Transverse colon (tissue), 4 donors: ENCODE measurements at regions not wholly inside any gene's neighbourhood (a gene's known extent, or its start where the extent isn't known, plus 50 kb on each side); places are given as distances from the start of the nearest gene placed in this dataset.
A peak's percentile ranks its signal among the peaks of the same experiment; 100 is the strongest.

ENCODE experiments used
- DNase-seq: peaks from one replicate; pipeline ENCODE4 v3.0.0-alpha.2; 2019
- H3K27ac ChIP-seq, 4 donors: fragments of 200-600 bp; sonication (generic); 2 replicates each; pipeline ENCODE4 v1.5.1; 2016 to 2018; ENCODE audit warnings: inconsistent platforms in 4 of 4
- H3K27me3 ChIP-seq: fragments of 200-600 bp; sonication (generic); 2 replicates; pipeline ENCODE4 v1.5.1; 2017; ENCODE audit warnings: inconsistent platforms
- H3K36me3 ChIP-seq, 4 donors: fragments of 200-600 bp; sonication (generic); 2 replicates each; pipeline ENCODE4 v1.5.1; 2017 to 2019; ENCODE audit warnings: inconsistent platforms in 4 of 4
- H3K4me1 ChIP-seq, 4 donors: fragments of 200-600 bp; sonication (generic); 2 replicates each; pipeline ENCODE4 v1.5.1; 2017 to 2020; ENCODE audit warnings: inconsistent platforms in 4 of 4
- H3K4me3 ChIP-seq, 4 donors: fragments of 200-600 bp; sonication (generic); 1 replicate in 1 of 4; 2 replicates in 3 of 4; pipeline versions ENCODE4 v1.5.1 to v1.6.1; 2017 to 2019; ENCODE audit warnings: inconsistent platforms in 4 of 4
- H3K9me3 ChIP-seq, 2 donors: fragments of 200-600 bp; sonication (generic); 2 replicates each; pipeline ENCODE4 v1.5.1; 2017 to 2019; ENCODE audit warnings: inconsistent platforms in 2 of 2
- CTCF ChIP-seq, 5 experiments: fragments of 200-600 bp in 3 of 5; fragments of 450-650 bp in 2 of 5; sonication (generic) in 3 of 5; IDR thresholded peaks; 1 replicate in 2 of 5; 2 replicates in 3 of 5; pipeline ENCODE4 v1.5.1; 2016 to 2017; ENCODE audit warnings: antibody characterized with exemption in 5 of 5, inconsistent platforms in 3 of 5, mild to moderate bottlenecking in 2 of 5, moderate library complexity in 1 of 5
- EP300 ChIP-seq: sonication (generic); formaldehyde crosslinking; IDR thresholded peaks from one replicate; pipeline ENCODE4 v1.6.1; 2017; ENCODE audit warnings: antibody characterized with exemption, low read depth
- POLR2A ChIP-seq: fragments of 450-650 bp; IDR thresholded peaks from one replicate; pipeline ENCODE4 v1.6.1; 2016; ENCODE audit warnings: antibody characterized with exemption, mild to moderate bottlenecking, moderate library complexity
- POLR2AphosphoS5 ChIP-seq, 3 donors: sonication (generic); formaldehyde crosslinking; IDR thresholded peaks; one replicate each; pipeline ENCODE4 v1.6.1; 2016; ENCODE audit warnings: antibody characterized with exemption in 3 of 3
- WGBS, 2 donors: methylation state at CpG; one replicate each; pipeline ENCODE4 v1.1.5; 2018; ENCODE audit warnings: low coverage in 1 of 2; 5-methylcytosine and 5-hydroxymethylcytosine counted together
- in situ Hi-C, 4 donors: fragments of 200-750 bp; cut with MboI; loops; one replicate each; pipeline versions ENCODE4 v1.15.0 to v1.15.1; 2017; ENCODE audit warnings: low sequenced_read_pairs in 3 of 4, low pct_ligation_motif_present in 1 of 4, low pct_unique_long_range_greater_than_20kb in 1 of 4
- intact Hi-C: fragments of 100-400 bp; cut with DNase I; formaldehyde crosslinking; loops from one replicate; pipeline ENCODE4 v1.15.1; 2023; ENCODE audit warnings: low total_unique reads

- in situ Hi-C loops (no loop called here), intact Hi-C loops (no loop called here)
- Histone ChIP-seq H3K36me3 (no peaks in the 10 kb centered on the region), H3K27me3 (no peaks in the 10 kb centered on the region), H3K9me3 (no peaks in the 10 kb centered on the region), H3K4me3 (no peak overlapping the region), H3K27ac (no peak overlapping the region), H3K4me1 (peaks cover 0 to 13% (median 0%) of the 10 kb centered on the region in 4 donors)
- no peak for DNase-seq
- 82 to 84% methylated on average over 4 of the region's 4 CpGs for WGBS, 2 donors
- TF ChIP-seq EP300 (no peak), POLR2AphosphoS5 (IDR thresholded peaks at IDR 0.05) (no peak), CTCF (IDR thresholded peaks at IDR 0.05) (no peak), POLR2A (no peak)
These were observed 101.9 kb downstream of the KLF12 start for GRCh38 chr13:74032325-74032724.

GRCh38 chr13:74027161-74027779, 106.9 kb downstream of the KLF12 start:
- H3K27ac ChIP-seq: peak overlapping the region in 1 of 4 donors; percentile 23
- intact Hi-C loops (no loop called here), in situ Hi-C loops (no loop called here)
- H3K4me1 ChIP-seq: peaks cover 0 to 29% (median 7%) of the 10 kb centered on the region in 4 donors
- H3K36me3 ChIP-seq: no peaks in the 10 kb centered on the region
- TF ChIP-seq CTCF (IDR thresholded peaks at IDR 0.05): no peak
- no peak for TF ChIP-seq EP300
- TF ChIP-seq POLR2A: no peak
- no peak for TF ChIP-seq POLR2AphosphoS5 (IDR thresholded peaks at IDR 0.05)
- H3K27me3 ChIP-seq: no peaks in the 10 kb centered on the region
- no peak overlapping the region for H3K4me3 ChIP-seq
- no peaks in the 10 kb centered on the region for H3K9me3 ChIP-seq
- DNase-seq: no peak
- 74 to 80% methylated on average over 4 of the region's 4 CpGs for WGBS, 2 donors

GRCh38 chr13:74026753-74027152, 107.5 kb downstream of the KLF12 start:
- TF ChIP-seq EP300: no peak
- TF ChIP-seq POLR2AphosphoS5 (IDR thresholded peaks at IDR 0.05): no peak
- no peak for TF ChIP-seq POLR2A
- no peak for TF ChIP-seq CTCF (IDR thresholded peaks at IDR 0.05)
- Histone ChIP-seq H3K27ac (peak overlapping the region in 1 of 4 donors; percentile 23), H3K36me3 (no peaks in the 10 kb centered on the region), H3K4me3 (no peak overlapping the region), H3K27me3 (no peaks in the 10 kb centered on the region), H3K9me3 (no peaks in the 10 kb centered on the region), H3K4me1 (peaks cover 0 to 31% (median 7%) of the 10 kb centered on the region in 4 donors)
- peak; percentile 44 for DNase-seq
- intact Hi-C loops (no loop called here), in situ Hi-C loops (no loop called here)
- 49 to 50% methylated on average over 3 to 4 of the region's 4 CpGs for WGBS, 2 donors

GRCh38 chr13:74025369-74025768, 108.8 kb downstream of the KLF12 start:
- Histone ChIP-seq H3K4me3 (no peak overlapping the region), H3K27me3 (no peaks in the 10 kb centered on the region), H3K4me1 (peaks cover 0 to 37% (median 13%) of the 10 kb centered on the region in 4 donors), H3K9me3 (no peaks in the 10 kb centered on the region), H3K36me3 (no peaks in the 10 kb centered on the region), H3K27ac (peak overlapping the region in 3 of 4 donors; percentile 38 to 47 (median 47))
- TF ChIP-seq POLR2AphosphoS5 (IDR thresholded peaks at IDR 0.05): no peak
- no peak for TF ChIP-seq POLR2A
- TF ChIP-seq CTCF (IDR thresholded peaks at IDR 0.05): no peak
- TF ChIP-seq EP300: no peak
- no peak for DNase-seq
- 36 to 48% methylated on average over 3 of the region's 3 CpGs for WGBS, 2 donors
- intact Hi-C loops: no loop called here
- in situ Hi-C loops: no loop called here
